RPMI7951 (cell line): ENCODE measurements at regions not wholly inside any gene's neighbourhood (a gene's known extent, or its start where the extent isn't known, plus 50 kb on each side); places are given as distances from the start of the nearest gene placed in this dataset.

Experiments used
- DNase-seq: peaks from one replicate; pipeline ENCODE4 v3.0.0-alpha.2; 2012; ENCODE audit warnings: low read depth

GRCh38 chr3:104816716-104817115 is 550.0 kb upstream of the ALCAM start:
- no peak for DNase-seq

- no peak for DNase-seq
These were observed 547.4 kb upstream of the ALCAM start for GRCh38 chr3:104819333-104819732.

- DNase-seq = no peak
These were observed 545.8 kb upstream of the ALCAM start for GRCh38 chr3:104820959-104821358.

GRCh38 chr3:104825116-104825515 is 541.6 kb upstream of the ALCAM start:
- no peak for DNase-seq

- no peak for DNase-seq
These were observed 535.6 kb upstream of the ALCAM start for GRCh38 chr3:104831071-104831470.

- no peak for DNase-seq
These were observed 534.2 kb upstream of the ALCAM start for GRCh38 chr3:104832530-104832929.

- DNase-seq = no peak
These were observed 531.3 kb upstream of the ALCAM start for GRCh38 chr3:104835376-104835775.

- no peak for DNase-seq
These were observed 520.4 kb upstream of the ALCAM start for GRCh38 chr3:104846270-104846669.

- DNase-seq = no peak
These were observed 517.6 kb upstream of the ALCAM start for GRCh38 chr3:104849070-104849469.

GRCh38 chr3:104854468-104854867 is 512.2 kb upstream of the ALCAM start:
- no peak for DNase-seq

- no peak for DNase-seq
These were observed 511.0 kb upstream of the ALCAM start for GRCh38 chr3:104855702-104856101.

- DNase-seq = no peak
These were observed 510.0 kb upstream of the ALCAM start for GRCh38 chr3:104856741-104857140.

- DNase-seq = no peak
These were observed 498.4 kb upstream of the ALCAM start for GRCh38 chr3:104868291-104868690.

- no peak for DNase-seq
These were observed 496.4 kb upstream of the ALCAM start for GRCh38 chr3:104870276-104870675.

GRCh38 chr3:104873331-104873730 is 493.4 kb upstream of the ALCAM start:
- DNase-seq = no peak

GRCh38 chr3:104878395-104878794 is 488.3 kb upstream of the ALCAM start:
- no peak for DNase-seq

- DNase-seq = no peak
These were observed 486.8 kb upstream of the ALCAM start for GRCh38 chr3:104879919-104880318.

GRCh38 chr3:104885214-104885814 is 481.4 kb upstream of the ALCAM start:
- no peak for DNase-seq

- DNase-seq = no peak
These were observed 480.3 kb upstream of the ALCAM start for GRCh38 chr3:104886220-104886995.

- peak; percentile 9 for DNase-seq
These were observed 479.6 kb upstream of the ALCAM start for GRCh38 chr3:104887069-104887468.

GRCh38 chr3:104887619-104888018 is 479.1 kb upstream of the ALCAM start:
- DNase-seq = no peak

- DNase-seq = no peak
These were observed 474.7 kb upstream of the ALCAM start for GRCh38 chr3:104892044-104892443.

GRCh38 chr3:104896624-104897023 is 470.1 kb upstream of the ALCAM start:
- no peak for DNase-seq

- no peak for DNase-seq
These were observed 465.3 kb upstream of the ALCAM start for GRCh38 chr3:104901396-104901795.
